GM18873 (cell line): ENCODE measurements at regions not wholly inside any gene's neighbourhood (a gene's known extent, or its start where the extent isn't known, plus 50 kb on each side); places are given as distances from the start of the nearest gene placed in this dataset.
"Not testable (repeated sequence)": the region's sequence is repeated elsewhere in the genome, so short reads cannot be mapped to it uniquely, and the experiment has no call there.

Experiments used
- ATAC-seq: cut with Tn5 transposase; IDR thresholded peaks from one replicate; pipeline ENCODE4 v1.9.1; 2021; ENCODE audit warnings: mild to moderate bottlenecking, moderate library complexity, moderate number of reproducible peaks; ENCODE audit not compliant: unreplicated experiment, low FRiP score

DNA sequence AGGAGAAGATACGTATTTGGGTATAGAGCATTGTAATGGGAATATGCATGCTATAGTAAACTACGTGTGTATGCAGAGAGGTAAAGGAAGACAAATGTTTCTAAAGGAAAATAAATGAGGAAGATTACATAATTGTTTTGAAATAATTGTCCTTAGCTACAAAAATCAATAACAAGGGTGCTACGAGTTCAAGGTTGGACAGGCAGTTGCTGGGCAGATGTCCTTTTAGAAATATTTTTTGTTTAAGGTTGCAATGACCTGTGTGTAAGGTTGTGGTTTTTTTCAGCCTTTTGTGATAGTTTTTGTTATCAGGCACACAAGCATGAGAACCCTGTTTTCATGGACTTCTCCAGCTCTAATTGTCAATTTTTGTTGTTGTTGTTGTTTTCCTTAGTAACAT lies 1304.1 kb upstream of the CHAC2 start:
- ATAC-seq: no peak

DNA sequence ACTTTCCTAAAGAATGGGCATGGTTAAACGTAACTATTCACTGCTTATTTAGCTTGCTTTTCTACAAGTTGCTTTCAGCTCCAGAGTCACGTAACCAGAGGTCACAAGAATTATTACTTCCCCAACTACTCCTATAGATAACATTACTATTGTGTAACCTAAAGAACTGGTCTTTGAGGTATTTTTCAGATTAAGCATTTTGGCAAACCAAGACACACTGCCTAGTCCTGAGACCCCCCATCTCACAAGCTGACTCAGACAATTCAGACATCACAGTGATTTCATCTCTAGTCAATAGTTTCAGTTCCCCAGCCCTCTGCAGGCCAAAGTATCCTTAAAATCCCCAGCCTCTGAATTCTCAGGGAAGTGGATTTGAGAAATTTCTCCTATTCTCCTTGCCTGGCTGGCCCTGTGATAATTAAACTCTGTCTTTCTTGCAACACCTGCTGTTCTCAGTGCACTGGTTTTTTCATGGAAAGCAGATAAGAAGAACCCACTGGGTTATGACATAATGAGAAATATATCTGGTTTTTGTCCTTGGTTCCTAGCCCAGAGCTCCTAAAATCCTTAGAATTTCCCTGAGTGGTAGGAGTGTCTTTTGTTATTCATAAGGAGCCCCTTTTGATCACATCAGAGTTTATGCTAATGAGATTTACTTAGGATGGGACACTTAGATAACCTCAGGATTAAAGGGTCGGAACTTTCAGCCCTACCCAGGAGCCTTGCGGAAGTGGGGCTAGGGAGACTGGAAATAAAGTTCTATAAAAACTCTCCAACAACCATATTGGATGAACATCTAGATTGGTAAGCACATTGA lies 1310.8 kb upstream of the CHAC2 start:
- ATAC-seq: no peak

- no peak for ATAC-seq
Observed at GRCh38 chr2:52454962-52455361, 1312.6 kb upstream of the CHAC2 start.

- no peak for ATAC-seq
Observed at GRCh38 chr2:52452201-52452600, 1315.4 kb upstream of the CHAC2 start.

GRCh38 chr2:52445686-52446085 lies 1321.9 kb upstream of the CHAC2 start:
- no peak for ATAC-seq

- no peak for ATAC-seq
Observed at GRCh38 chr2:52431352-52431760, 1336.2 kb upstream of the CHAC2 start.

DNA sequence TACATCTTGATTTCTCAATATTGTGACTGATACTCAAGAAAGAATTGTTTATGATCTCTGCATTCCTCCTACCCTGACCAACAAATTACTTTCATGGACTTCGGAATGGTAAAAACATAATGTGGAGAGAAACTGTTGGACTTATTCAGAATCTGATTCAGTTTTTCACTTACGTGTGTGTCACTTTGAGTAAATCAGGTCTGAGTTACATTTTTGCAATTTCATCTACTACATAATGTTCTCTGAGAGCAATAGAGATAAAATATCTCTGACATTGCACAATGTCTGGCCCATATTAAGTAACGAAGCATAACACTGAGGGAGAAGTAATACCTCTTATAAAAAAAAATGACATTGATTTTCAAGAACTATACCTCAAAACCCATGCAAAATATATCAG lies 1337.9 kb upstream of the CHAC2 start:
- ATAC-seq: no peak

DNA sequence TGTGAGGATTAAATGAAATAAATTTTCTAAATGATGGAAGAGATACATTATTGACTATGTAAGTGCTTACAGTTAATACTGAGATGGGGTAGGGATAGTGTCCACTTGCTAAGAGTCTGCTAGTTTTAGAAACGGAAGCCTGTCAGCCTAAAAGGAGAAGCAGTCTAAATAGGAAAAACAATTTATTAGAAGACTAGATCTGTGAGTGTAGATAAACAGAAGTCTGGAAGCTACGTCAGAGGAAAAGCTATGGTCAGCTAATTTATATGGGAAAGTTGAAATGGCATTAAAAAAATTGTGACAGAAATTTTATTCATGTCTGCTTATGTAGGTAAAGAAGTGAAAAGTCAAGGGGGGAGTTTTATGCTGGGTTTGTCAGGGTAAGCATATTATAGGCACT lies 1338.4 kb upstream of the CHAC2 start:
- no peak for ATAC-seq

- no peak for ATAC-seq
Observed at GRCh38 chr2:52428224-52428623, 1339.4 kb upstream of the CHAC2 start.

DNA sequence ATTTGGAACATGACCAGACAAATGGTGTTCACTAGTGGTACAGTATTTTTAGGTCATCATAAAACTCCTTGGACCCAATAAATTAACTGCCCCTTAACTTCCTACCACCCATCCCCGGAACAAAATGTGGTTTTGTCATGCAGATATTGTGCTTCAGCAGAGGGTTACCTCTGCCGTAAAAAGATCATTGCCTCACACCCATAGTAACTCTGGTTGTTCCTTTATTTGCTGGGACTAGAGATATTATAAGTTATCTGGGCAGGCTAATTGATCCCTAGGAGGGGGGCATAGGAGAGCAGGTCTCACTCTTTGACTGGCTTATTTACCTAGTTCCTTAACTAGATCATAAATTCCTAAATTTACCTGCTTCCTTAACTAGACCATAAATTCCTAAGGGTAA lies 1343.9 kb upstream of the CHAC2 start:
- ATAC-seq: no peak

- ATAC-seq: no peak
Observed at GRCh38 chr2:52423111-52423510, 1344.5 kb upstream of the CHAC2 start.

- no peak for ATAC-seq
Observed at GRCh38 chr2:52416340-52416739, 1351.3 kb upstream of the CHAC2 start.

DNA sequence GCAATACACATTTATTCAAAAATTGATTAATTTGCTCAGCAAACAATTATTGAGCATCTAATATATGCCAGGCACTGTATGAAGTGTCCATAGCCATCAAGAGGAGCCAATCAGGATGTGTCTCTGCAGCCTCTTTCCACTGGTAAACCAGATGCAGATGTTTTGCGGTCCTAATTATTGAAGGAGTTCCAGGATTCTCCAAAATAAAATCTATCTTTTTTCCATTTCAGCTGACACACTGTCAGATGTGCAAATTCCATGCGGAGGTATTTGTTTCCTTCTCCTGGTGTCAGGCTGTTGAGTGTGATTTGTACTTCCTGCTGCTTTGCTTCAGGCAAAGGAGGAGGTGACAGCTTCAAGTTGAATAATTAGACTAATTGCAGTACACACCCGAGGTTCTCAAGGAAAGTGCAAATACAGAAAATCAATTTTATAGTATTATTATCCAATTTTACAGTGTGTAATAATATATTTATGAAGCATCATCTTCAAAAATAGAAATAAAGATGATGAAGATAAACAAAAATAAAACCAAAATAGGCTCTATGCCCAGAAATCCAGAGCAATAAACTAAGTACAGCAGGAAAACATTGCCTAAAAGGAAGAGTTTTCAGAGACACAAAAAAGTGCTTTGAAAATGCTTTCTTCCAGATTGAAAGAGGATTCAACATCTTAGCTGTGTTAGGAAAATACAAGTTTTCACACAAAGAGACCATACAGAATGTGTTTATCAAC lies 1352.9 kb upstream of the CHAC2 start:
- no peak for ATAC-seq

DNA sequence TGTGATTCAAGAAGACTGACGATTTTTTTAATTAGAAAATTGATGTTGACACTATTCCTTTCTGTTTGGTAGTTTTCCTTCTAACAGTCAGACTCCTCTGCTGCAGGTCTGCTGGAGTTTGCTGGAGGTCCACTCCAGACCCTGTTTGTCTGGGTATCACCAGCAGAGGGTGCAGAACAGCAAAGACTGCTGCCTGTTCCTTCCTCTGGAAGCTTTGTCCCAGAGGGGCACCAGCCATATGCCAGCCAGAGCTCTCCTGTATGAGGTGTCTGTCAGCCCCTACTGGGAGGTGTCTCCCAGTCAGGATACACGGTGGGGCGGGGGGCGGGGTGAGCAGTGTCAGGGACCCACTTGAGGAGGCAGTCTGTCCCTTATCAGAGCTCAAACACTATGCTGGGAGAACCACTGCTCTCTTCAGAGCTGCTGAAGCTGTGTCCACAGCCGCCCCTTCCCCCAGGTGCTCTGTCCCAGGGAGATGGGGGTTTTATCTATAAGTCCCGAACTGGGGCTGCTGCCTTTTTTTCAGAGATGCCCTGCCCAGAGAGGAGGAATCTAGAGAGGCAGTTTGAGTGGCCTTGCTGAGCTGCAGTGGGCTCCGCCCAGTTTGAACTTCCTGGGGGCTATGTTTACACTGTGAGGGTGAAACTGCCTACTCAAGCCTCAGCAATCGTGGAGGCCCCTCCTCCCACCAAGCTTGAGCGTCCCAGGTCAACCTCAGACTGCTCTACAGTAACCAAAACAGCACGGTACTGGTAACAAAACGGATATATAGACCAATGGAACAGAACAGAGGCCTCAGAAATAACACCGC lies 1358.1 kb upstream of the CHAC2 start:
- ATAC-seq: not testable (repeated sequence)

- ATAC-seq: no peak
Observed at GRCh38 chr2:52405980-52406379, 1361.6 kb upstream of the CHAC2 start.

DNA sequence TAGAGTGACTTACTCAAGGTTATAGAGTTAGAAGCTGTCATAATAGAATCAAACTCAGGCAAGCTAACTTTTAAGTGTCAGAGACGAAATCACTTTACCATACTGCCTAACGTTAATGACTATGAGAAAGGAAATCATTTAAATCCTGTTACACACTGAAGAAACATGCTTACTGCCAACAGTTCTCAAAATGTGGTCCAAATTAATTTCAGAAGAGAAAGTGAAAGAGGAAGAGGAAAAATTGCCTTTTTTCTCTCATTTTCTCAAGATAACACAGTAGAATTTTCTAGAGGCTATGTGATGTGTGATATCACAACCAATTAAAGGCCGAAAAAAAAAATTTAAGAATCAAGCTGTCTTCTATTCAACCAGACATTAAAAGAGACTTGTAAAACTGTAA lies 1362.7 kb upstream of the CHAC2 start:
- ATAC-seq: no peak

DNA sequence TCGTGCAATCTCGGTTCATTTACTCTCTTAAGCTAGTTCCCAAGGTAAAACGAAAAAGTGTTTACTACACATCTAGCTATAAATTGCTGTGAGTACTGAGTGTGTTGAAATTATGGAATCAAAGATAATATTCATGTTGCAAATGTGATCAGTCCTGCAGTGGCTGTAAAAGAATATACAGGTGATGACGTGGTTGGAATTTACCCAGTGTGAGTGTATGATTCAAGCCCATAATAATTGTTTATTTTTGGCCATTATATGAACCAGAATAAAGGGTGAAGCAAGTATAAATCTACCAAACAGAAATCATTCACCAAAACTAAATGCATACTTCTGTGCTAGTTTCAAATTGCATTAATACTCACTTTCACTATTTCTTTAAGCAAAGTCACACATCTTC lies 1363.6 kb upstream of the CHAC2 start:
- ATAC-seq: no peak

DNA sequence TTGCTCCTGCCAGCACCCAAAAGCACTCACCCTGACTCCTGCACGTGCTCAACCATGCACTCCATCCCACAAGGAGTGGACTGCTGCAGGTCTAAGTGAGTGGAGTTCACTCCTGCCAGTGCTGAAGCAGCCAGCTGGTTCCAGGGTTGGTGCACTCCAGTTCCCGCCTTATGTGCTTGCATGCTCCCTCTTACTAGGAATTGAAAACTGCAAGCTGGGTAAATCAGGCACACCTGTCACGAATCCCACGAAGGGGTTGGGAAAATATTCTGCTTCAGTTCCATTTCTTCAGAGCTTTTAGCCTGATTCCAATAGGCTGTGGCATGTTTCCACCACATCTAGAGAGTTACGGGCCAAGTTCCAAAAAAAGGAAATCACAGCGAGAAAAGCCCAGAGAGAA lies 1365.5 kb upstream of the CHAC2 start:
- no peak for ATAC-seq

DNA sequence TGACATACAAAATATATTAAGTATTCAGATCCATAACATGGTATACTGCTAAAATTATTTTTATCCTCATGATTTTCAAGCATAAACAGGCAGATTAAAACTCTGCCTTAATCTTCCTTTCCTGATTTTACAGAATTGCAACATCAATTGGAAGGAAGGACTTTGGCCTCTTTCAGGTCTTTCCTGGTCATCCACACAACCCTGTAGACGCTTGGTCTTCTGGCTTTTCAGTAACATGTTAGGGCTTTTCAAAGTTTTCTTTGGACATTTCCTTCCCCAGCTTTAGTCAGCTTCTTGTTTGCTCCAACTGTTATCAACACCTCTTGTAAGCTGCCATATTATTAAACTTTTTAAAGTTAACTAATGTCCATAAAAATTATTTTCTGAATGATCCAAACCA lies 1364.9 kb upstream of the NRXN1 start:
- no peak for ATAC-seq

DNA sequence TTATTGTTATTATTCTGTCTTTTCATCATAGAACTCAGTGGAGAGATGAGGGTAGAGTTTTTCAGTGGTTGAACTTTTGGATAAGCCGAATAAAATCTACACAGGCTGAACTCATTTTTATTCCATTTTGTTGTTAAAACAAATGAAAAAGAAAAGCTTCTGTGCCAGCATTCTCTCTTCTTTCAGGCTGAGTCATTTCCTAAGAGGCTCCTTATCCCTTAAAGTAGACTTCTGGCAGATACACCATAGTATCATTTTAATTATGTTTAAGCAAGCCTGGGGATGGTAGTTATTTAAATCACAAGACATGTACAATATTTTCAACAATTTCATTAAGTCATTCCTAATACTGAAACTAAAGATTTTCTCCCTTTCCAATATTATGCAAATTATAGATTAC lies 1364.0 kb upstream of the NRXN1 start:
- ATAC-seq: no peak

DNA sequence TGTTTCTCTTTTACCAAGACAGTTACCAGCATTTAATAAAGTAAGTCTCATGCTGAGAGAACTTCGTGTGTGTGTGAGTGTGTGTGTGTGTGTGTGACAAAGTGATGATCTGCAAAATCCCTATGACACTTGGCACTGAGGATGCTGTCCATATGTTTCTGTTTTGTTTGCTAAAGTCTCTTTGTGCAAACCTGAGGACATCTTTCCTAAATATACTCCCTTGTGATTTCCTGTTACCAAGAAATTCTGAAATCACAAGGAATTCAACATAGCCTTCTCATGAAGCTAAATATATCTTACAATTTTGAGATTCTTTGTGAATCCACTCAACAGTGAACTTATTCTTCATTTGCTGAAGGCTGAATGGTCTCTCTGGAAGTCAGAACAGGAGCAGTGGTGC lies 1359.7 kb upstream of the NRXN1 start:
- no peak for ATAC-seq
